Nucleus accumbens (tissue), 56 donors: ENCODE measurements at regions not wholly inside any gene's neighbourhood (a gene's known extent, or its start where the extent isn't known, plus 50 kb on each side); places are given as distances from the start of the nearest gene placed in this dataset.
"Not testable (repeated sequence)": the region's sequence is repeated elsewhere in the genome, so short reads cannot be mapped to it uniquely, and the experiment has no call there.

Source experiments
- DNase-seq, 56 donors: peaks; one replicate each; lab custom pipeline; 2025; lab: John Stamatoyannopoulos, UW

GRCh38 chr3:80998022-80998421 is 763.4 kb downstream of the GBE1 start:
- no peak for DNase-seq

DNA sequence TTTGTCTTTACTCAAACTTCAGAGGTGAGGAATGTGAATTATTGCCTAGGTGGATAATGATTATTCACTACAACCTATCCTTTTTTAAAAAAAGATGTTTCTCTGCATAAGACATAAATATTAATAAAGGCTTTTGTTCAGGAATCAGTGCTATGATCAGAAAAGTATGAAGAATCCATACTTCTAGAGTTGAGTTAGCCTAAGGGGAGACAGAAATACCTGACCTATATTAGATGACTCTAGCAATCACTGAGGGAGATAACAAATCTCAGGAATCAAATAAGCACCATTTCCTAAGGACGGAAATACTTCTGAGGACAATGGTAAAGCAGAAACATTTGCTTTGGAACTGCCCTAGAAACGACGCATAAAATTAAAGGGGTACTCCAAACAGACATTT is 763.8 kb downstream of the GBE1 start:
- no peak for DNase-seq

DNA sequence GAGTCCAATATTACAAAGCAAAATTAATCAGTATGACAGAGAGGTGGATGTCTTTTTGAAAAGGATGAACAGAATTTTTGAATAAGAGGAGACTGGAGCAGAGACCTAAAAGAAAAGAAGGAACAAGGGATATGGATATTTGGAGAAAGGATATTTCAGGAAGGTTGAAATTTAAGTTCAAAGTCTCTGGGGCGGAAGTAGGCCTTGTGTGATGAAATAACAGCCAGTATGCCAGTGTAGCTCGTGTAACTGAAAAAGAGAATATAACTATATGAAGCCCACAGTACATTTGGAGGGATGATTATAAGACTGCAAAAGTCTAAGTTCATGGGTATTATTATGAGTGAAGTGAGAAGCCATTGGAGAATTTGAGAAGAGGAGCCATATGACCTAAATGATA is 766.7 kb downstream of the GBE1 start:
- DNase-seq = no peak

DNA sequence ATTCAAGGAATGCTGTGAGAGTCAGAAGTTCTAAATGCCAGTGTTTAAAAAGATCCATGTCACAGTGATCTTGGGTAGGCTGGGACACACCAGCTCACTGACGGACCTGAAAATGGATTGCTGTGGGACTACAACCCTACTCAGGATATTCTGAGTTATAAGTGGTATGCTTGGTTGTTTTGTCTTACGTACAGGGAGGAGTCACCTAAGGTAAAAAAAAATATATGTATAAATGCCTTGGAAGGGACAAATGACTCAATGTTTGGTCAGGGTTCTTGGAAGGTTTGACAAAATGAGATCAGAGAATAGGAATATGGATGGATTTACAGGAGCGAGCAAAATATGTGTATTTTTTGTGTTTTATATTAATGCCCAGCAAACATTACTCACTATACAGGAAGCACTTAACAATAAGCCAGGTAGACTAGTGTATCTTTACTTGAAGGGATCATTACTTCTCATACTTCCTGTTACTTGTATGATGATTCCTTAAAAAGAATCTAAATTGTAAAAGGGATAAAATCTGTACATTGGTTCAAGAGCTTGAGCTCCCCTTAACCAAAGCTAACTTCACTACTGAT is 767.3 kb downstream of the GBE1 start:
- DNase-seq = no peak

DNA sequence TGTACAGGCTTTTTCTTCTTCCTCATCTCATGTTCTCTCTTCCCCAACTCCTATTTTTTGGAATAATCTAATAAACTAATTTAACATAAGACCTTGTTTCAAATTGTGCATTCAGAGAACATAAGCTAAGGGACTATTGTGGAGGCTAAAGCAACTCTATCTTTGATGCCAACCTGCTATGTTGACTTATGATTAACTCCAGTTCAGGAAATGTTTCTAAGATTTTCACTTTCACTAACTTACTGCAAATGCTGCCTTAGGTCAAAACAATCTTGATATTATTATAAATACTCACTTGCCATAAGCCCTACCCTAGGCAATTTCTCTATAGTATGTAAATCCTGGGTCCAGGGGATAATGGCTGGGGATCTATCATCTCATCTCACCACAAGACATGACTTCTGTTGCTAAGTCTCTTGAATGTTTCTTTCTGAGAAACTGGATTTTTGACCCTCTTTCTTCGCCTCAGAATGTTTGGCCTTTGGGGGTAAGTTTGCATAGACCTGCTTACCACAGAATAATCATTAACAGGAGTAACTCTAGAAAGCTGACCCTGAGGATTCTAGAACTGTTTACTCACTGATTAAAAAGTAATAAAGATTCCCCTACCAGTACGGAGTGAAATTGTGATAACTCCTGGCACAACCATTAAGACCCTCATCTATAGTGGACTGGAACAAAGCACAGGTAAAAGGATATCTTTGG is 768.1 kb downstream of the GBE1 start:
- no peak for DNase-seq

GRCh38 chr3:80983753-80984152 is 777.7 kb downstream of the GBE1 start:
- DNase-seq = no peak

DNA sequence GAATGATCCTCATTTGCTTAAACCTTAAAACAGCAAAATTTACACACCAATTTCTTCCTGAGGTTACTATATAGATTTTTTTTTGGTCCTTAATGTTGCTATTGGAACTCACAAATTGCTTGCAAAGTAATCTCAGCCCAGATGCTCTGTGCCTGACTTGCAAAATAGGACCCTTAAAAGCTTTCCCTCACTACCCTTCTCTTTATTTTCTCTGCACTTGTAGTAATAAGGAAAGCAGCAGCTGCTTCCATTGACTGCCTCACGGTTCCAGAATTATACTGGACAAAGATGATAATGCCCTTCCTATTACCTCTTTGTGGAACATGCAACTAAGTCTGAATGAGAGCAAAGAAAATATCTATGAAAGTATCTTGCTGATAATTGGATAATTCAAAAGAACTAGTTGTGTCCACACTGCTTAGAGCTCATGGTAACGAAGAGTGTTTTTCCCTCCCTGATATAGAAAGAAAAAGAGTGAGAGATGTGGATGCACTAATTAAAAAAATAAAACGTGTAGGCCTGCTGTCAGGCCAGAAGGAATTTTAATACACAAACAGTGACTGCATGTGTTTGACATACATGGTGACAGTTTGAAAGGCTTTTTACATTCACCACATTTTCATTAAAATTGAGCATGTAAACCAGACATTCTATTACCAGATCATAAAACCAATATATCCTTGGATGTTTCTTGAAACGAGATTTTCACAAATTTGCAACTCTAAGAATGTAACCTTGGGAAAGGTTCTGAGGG is 783.1 kb downstream of the GBE1 start:
- DNase-seq = no peak

DNA sequence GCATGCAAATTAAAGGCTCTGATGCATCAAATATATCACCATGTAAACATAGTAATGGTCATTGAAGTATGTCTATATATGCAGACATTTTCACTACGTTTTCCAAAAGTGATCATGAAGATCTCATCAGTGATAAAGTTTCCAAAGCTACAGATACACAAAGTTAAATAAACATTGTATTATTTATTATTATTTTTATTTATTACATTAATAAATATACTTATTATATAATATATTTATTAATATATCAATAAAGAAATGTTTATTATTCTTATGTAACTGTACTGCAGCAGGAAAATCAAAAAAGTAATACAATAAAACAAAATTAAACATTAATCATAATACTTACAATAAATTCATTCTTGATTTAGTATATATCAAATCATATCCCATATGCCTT is 791.2 kb downstream of the GBE1 start:
- DNase-seq = no peak

GRCh38 chr3:80929576-80929975 is 831.9 kb downstream of the GBE1 start:
- DNase-seq = no peak

- no peak for DNase-seq
These were observed 846.6 kb downstream of the GBE1 start for GRCh38 chr3:80914854-80915253.

DNA sequence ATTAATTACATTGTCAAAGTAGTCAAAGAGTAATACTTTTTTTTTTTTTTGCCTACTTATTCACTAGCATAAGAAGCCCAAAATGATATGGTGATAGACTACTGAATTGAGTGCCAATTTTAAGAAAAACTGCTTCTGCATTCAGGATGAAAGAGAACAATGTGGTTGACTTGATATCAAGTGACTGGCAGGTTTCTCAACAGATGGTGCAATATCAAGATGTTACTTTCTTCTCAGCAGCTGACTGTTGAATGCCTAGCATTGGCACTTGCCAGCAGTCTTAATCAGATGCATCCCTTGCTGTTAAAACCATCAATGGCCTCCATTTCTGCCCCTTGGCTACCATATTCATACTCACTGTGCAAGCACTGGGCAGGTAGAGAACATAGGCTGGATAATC is 863.2 kb downstream of the GBE1 start:
- DNase-seq = no peak

DNA sequence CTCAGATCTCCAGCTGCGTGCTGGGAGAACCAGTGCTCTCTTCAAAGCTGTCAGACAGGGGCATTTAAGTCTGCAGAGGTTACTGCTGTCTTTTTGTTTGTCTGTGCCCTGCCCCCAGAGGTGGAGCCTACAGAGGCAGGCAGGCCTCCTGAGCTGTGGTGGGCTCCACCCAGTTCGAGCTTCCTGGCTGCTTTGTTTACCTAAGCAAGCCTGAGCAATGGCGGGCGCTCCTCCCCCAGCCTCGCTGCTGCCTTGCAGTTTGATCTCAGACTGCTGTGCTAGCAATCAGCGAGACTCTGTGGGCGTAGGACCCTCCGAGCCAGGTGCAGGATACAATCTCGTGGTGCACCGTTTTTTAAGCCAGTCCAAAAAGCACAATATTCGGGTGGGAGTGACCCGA is 864.4 kb downstream of the GBE1 start:
- not testable (repeated sequence) for DNase-seq

GRCh38 chr3:80890571-80890970 is 870.9 kb downstream of the GBE1 start:
- DNase-seq = no peak

GRCh38 chr3:80889535-80889934 is 871.9 kb downstream of the GBE1 start:
- no peak for DNase-seq

- no peak for DNase-seq
These were observed 890.9 kb downstream of the GBE1 start for GRCh38 chr3:80870476-80871041.

DNA sequence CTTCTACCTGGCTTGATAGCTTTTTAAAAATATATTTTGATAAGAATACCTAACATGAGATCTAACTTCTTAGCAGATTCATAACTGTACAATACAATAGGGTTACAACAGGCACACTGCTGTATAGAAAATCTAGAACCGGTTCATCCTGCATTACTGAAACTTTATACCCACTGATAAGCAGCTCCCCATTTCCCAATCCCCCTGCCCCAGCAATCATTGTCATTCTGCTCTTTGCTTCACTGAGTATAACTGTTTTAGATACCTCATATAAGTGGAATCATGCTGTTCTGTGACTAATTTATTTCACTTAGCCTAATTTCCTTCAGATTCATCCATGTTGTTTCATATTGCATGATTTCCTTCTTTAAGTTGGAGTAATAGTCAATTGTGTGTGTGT is 906.0 kb downstream of the GBE1 start:
- no peak for DNase-seq

DNA sequence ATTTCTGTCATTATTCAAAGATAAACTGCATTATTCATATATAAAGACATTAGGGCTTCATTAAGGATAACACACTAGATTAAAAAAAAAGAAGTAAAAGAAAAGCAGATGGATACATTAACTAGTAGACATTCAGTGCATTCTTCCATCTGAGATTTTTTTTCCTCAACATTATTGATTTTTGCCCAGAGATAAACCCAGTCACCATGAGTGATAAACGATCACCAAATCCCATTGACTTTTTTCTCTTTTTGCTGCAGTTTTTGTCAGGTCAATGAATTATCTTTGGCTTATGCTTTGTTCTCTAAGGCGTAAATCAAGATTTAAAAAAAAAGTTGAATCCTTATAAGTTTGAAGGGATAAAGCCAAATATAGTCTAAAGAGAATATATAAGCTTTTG is 925.0 kb downstream of the GBE1 start:
- no peak for DNase-seq

DNA sequence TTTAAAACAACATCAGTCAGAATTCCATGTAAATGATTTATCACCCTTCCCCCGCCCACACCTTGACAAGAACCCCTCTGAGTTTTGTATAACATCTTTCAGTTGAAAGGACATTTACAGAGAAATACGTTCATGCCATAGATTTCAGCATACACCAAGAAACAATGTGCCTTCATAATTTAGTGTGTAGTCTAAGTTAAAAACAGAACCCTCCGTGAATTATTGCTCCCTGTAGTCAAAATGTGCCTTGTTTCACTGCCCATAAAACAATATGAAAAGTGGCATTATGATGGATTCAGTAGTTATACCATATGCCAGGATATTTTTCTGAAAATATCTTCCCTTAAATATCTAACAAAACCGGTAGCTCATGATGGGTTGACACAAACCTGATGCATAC is 953.9 kb downstream of the GBE1 start:
- no peak for DNase-seq

DNA sequence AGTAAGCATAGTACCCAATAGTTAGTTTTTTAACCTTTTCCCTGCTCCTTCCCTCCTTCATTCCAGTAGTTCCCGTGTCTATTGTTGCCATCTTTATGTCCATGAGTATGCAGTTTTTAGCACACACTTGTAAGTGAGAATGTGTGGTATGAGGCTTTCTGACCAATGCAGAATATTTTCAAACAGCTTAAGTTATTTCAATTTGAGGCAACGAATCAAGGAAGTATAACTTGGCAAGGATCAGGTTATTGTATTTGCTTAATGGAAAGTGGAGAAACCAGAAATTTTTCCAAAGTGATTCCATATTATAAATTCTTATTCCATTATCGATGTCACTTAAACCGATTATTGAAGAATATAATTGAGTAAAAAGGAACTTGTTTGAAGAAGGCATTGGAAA is 954.8 kb downstream of the GBE1 start:
- DNase-seq = no peak

DNA sequence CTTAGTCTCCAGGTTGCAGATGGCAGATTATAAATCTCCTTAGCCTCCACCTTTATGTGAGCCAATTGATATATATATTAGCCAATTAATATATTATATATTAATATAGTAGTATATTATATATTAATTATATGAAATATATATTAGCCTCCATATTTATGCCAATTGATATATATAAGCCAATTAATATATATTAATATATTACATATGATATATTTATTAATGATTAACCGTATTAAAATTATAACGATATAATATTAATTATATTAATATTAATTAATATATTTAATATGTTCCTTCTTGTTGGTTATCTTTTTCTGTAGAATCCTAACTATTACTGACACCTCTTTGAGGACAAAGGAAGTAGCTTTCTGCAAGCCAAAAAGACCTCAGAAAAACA is 972.5 kb downstream of the GBE1 start:
- DNase-seq = no peak

GRCh38 chr3:80785875-80786274 is 975.6 kb downstream of the GBE1 start:
- no peak for DNase-seq

- DNase-seq = peak in 2 of 56 donors; percentile 3 to 5
These were observed 976.0 kb downstream of the GBE1 start for GRCh38 chr3:80785475-80785874.
